ENCODE measurements at regions not wholly inside any gene's neighbourhood (a gene's known extent, or its start where the extent isn't known, plus 50 kb on each side); places are given as distances from the start of the nearest gene placed in this dataset.

- Mint-ChIP-seq H3K27ac (no peak overlapping the region), H3K27me3 (ENCODE audit: low read depth) (peaks cover 5% of the 10 kb centered on the region), H3K4me1 (peaks cover 5% of the 10 kb centered on the region), H3K4me3 (peak overlapping the region; percentile 5), H3K36me3 (no peaks in the 10 kb centered on the region), H3K9me3 (no peaks in the 10 kb centered on the region)
- DNase-seq (ENCODE audit: low spot score in 2 of 2, unreplicated experiment in 2 of 2), result peak; percentile 64 to 81
- TF ChIP-seq CTCF (IDR thresholded peaks at IDR 0.05; ENCODE audit: unreplicated experiment), result peak; percentile 84
Observed at GRCh38 chr2:64865073-64865830, 123.9 kb upstream of the SLC1A4 start.

- H3K4me3 Mint-ChIP-seq, result peak overlapping the region; percentile 5
- peak; percentile 53 for TF ChIP-seq CTCF (IDR thresholded peaks at IDR 0.05; ENCODE audit: unreplicated experiment)
Observed at GRCh38 chr2:64865831-64866345, 123.3 kb upstream of the SLC1A4 start.

GRCh38 chr2:64866797-64867196 lies 122.4 kb upstream of the SLC1A4 start:
- peaks cover 5% of the 10 kb centered on the region for H3K4me1 Mint-ChIP-seq
- DNase-seq (ENCODE audit: low spot score in 2 of 2, unreplicated experiment in 2 of 2), result no peak
- no peaks in the 10 kb centered on the region for H3K36me3 Mint-ChIP-seq
- H3K27me3 Mint-ChIP-seq (ENCODE audit: low read depth), result peaks cover 5% of the 10 kb centered on the region
- H3K4me3 Mint-ChIP-seq, result peak overlapping the region; percentile 4
- no peak overlapping the region for H3K27ac Mint-ChIP-seq
- no peak for TF ChIP-seq CTCF (IDR thresholded peaks at IDR 0.05; ENCODE audit: unreplicated experiment)
- H3K9me3 Mint-ChIP-seq, result no peaks in the 10 kb centered on the region

More at GRCh38 chr2:64865831-64866345, 123.3 kb upstream of the SLC1A4 start:
- Mint-ChIP-seq H3K9me3 (no peaks in the 10 kb centered on the region), H3K27me3 (ENCODE audit: low read depth) (peaks cover 5% of the 10 kb centered on the region), H3K4me1 (peaks cover 5% of the 10 kb centered on the region), H3K36me3 (no peaks in the 10 kb centered on the region), H3K27ac (no peak overlapping the region)
- DNase-seq (ENCODE audit: low spot score in 2 of 2, unreplicated experiment in 2 of 2), result no peak

GRCh38 chr2:64867253-64867996 lies 121.8 kb upstream of the SLC1A4 start:
- Mint-ChIP-seq H3K27ac (no peak overlapping the region), H3K27me3 (ENCODE audit: low read depth) (peaks cover 5% of the 10 kb centered on the region), H3K36me3 (no peaks in the 10 kb centered on the region), H3K9me3 (no peaks in the 10 kb centered on the region), H3K4me1 (peaks cover 5% of the 10 kb centered on the region), H3K4me3 (no peak overlapping the region)
- no peak for DNase-seq (ENCODE audit: low spot score in 2 of 2, unreplicated experiment in 2 of 2)
- no peak for TF ChIP-seq CTCF (IDR thresholded peaks at IDR 0.05; ENCODE audit: unreplicated experiment)

GRCh38 chr2:64869126-64869525 lies 120.1 kb upstream of the SLC1A4 start:
- no peaks in the 10 kb centered on the region for H3K9me3 Mint-ChIP-seq
- TF ChIP-seq CTCF (IDR thresholded peaks at IDR 0.05; ENCODE audit: unreplicated experiment), result no peak
- peaks cover 5% of the 10 kb centered on the region for H3K27me3 Mint-ChIP-seq (ENCODE audit: low read depth)
- peaks cover 8% of the 10 kb centered on the region for H3K4me1 Mint-ChIP-seq
- H3K27ac Mint-ChIP-seq, result no peak overlapping the region
- no peak for DNase-seq (ENCODE audit: low spot score in 2 of 2, unreplicated experiment in 2 of 2)
- H3K36me3 Mint-ChIP-seq, result no peaks in the 10 kb centered on the region
- H3K4me3 Mint-ChIP-seq, result no peak overlapping the region
